Uterus (tissue), 2 donors: ENCODE measurements at regions not wholly inside any gene's neighbourhood (a gene's known extent, or its start where the extent isn't known, plus 50 kb on each side); places are given as distances from the start of the nearest gene placed in this dataset.

Experiments used
- POLR2A ChIP-seq, 2 donors: fragments of 450-650 bp; IDR thresholded peaks; one replicate each; pipeline ENCODE4 v1.6.1; 2016; ENCODE audit warnings: antibody characterized with exemption in 2 of 2, mild to moderate bottlenecking in 1 of 2, moderate library complexity in 1 of 2
- TF ChIP-seq, protein P1 (sequence below), 4 experiments: fragments of 200-600 bp in 2 of 4; fragments of 450-650 bp in 2 of 4; sonication (generic) in 2 of 4; IDR thresholded peaks; one replicate each; pipeline ENCODE4 v1.5.1; 2016 to 2019; ENCODE audit warnings: antibody characterized with exemption in 4 of 4, mild to moderate bottlenecking in 2 of 4, moderate library complexity in 1 of 4

DNA sequence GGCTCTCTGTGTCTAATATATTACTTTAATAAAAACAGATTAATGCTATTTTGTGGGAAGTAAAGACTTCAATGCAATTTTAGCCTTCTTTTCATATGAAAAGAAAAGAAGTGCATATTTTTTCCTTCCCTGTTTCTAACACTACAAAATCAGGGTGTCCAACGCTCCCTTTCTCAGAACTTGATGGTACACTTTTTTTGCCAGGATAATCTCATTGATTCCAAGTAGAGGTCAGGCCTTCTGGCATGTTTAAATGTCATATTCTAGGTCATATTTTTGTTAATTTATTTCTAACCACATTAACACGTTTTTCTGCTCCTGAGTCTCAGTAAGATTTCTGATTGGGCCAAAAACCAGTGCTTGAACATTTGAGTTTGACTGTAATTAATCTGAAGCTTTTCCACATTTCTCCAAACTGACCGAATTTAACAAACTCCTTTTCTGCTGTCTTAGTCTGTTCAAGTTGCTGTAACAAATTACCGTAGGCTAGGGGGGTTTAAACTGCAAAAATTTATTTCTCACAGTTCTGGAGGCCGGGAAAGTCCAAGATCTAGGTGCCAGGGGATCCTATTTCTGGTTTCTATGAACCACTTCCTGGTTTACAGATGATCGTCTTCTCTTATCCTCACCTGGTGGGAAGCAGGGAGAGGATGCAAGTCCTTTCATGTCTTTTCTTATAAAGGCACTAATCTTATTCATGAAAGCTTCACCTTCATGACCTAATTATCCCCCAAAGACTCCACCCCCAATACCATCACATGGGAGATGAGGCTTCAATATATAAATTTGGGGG lies 63.2 kb upstream of the ELL2 start:
- TF ChIP-seq, protein P1, sequence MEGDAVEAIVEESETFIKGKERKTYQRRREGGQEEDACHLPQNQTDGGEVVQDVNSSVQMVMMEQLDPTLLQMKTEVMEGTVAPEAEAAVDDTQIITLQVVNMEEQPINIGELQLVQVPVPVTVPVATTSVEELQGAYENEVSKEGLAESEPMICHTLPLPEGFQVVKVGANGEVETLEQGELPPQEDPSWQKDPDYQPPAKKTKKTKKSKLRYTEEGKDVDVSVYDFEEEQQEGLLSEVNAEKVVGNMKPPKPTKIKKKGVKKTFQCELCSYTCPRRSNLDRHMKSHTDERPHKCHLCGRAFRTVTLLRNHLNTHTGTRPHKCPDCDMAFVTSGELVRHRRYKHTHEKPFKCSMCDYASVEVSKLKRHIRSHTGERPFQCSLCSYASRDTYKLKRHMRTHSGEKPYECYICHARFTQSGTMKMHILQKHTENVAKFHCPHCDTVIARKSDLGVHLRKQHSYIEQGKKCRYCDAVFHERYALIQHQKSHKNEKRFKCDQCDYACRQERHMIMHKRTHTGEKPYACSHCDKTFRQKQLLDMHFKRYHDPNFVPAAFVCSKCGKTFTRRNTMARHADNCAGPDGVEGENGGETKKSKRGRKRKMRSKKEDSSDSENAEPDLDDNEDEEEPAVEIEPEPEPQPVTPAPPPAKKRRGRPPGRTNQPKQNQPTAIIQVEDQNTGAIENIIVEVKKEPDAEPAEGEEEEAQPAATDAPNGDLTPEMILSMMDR (IDR thresholded peaks at IDR 0.05): no peak
- TF ChIP-seq POLR2A (IDR thresholded peaks at IDR 0.05): no peak
